Amniotic epithelial cell (primary cell): ENCODE measurements at regions not wholly inside any gene's neighbourhood (a gene's known extent, or its start where the extent isn't known, plus 50 kb on each side); places are given as distances from the start of the nearest gene placed in this dataset.
"Not testable (repeated sequence)": the region's sequence is repeated elsewhere in the genome, so short reads cannot be mapped to it uniquely, and the experiment has no call there.

Experiments
- DNase-seq: peaks from one replicate; pipeline ENCODE4 v3.0.0-alpha.2; 2010; ENCODE audit warnings: low read depth

DNA sequence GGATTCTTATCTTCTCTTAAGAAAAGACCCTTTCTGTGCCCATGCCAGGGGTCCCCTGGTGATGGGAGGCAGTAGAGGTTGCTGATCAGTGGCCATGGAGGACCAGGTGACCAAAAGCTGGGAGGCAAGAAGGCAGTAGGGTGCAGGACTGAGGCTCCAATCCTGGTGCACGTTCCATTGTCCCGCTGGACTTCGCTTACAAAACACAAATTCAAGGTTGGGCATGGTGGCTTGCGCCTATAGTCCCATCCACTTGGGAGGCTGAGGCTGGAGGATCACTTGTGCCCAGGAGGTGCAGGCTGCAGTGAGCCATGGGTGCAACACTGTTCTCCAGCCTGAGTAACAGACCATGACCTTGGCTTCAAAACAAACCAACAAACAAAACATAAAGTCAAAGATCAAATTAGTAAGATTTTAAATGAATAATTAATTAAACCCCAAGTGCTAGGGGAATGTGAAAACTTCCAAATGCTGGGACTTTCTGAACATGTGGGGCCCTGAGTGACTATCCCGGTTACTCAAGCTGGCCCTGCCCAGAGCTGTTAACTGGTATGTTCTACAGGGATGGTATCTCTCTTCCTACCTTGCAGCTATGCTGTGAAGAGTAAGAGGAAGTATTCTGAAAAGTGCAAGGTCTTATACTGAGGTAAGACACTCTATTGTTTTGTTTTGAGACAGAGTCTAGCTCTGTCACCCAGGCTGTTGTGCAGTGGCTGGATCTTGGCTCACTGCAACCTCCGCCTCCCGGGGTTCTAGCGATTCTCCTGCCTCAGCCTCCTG, 97.6 kb downstream of the LYZL2 start:
- DNase-seq: no peak

DNA sequence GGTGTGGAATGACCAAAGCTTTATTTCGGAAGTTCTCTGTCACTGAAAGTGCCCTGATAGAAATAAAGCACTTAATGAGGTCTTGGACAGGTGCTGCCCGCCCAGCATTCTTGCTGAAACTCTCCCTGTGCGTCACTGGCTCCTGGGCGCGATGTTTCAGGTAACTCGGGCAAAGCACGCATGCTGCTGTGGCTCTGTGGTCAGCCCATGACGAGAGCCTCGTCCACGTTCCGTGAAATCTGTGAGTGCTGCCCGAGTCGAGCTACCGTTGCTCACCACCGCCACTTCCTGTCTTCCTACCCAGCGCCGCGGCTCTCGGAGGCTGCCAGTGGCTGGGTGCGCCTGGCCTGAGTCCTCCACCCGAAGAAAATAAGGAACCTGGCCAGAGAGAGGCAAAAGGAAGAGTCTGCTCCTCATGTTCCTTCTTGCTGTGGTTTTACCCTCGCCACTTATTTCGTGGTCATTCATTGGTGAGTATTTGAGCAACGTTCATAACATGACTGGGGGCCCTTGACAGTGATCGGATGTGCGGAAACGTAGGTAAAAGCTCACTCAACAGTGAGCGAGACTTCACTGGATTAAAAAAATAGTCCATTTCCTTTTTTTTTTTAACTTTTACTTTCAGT, 95.5 kb downstream of the MAP3K8 start:
- no peak for DNase-seq

GRCh38 chr10:30528429-30528786, 94.4 kb downstream of the MAP3K8 start:
- DNase-seq: no peak

DNA sequence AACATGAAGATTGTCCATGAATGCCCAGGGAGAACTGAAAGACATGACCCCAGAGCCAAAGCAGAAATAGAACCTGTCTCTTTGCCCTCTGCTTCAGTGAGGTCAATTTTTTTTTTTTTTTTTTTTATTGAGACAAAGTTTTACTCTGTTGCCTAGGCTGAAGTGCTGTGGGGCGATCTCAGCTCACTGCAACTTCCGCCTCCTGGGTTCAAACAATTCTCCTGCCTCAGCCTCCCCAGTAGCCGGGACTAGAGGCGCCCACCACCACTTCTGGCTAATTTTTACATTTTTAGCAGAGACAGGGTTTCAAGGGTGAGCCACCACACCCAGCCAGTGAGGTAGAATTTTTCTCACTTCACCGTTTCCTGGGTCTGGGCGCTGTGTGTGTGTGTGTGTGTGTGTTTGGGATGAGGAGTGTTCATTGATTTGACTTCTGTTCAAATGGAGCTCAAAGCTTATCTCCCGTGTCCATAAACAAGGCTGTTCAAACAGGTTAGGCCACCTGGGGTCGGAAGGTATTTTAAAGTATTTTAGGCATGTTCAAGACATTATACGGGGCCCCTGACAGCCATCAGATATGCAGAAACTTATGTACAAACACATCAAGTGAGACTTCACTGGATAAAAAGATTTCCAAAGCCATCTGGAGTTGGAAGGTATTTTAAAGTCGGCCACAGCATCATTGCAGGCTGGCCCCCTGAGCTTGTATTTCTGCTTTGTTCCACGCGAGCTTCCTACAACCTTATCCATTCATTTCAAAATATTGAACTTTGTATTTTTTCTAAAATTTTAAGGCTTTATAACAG, 93.8 kb downstream of the MAP3K8 start:
- DNase-seq: no peak

DNA sequence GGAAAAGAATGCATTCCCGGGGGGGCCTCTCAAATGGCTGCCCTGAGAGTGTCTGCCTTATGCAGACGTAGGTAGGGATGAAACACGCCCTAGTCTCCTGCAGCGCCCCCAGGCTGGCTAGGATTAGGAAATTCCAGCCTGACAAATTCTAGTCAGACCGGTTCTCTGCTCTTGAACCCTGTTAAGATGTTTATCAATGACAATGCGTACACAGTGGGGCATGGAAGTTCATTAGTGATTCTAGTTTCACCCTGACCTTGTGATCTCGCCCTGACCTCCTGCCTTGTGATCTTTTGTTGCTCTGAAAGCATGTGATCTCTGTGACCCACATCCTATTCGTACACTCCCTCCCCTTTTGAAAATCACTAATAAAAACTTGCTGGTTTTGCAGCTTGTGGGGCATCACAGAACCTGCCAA, 88.7 kb downstream of the MAP3K8 start:
- DNase-seq: not testable (repeated sequence)

GRCh38 chr10:30518907-30519306, 84.9 kb downstream of the MAP3K8 start:
- no peak for DNase-seq
